A673 (cell line): ENCODE measurements at regions not wholly inside any gene's neighbourhood (a gene's known extent, or its start where the extent isn't known, plus 50 kb on each side); places are given as distances from the start of the nearest gene placed in this dataset.

Source experiments
- BruUV-seq: library from RNA; stranded (reverse); fragments of 400-500 nt; replicated peaks from 2 replicates; lab custom pipeline; 2021; lab: Mats Ljungman, UMichigan
- CTCF ChIA-PET: fragments of 300-600 bp; sonication (Branson Sonifier 250); formaldehyde crosslinking; loops from one replicate; lab custom pipeline; 2022; ENCODE audit warnings: antibody characterized with exemption; lab: Charles Lee
- POLR2A ChIA-PET: fragments of 300-600 bp; sonication (Branson Sonifier 250); formaldehyde crosslinking; loops from one replicate; lab custom pipeline; 2022; ENCODE audit warnings: antibody characterized with exemption; ENCODE audit not compliant: low non-redundant PET; lab: Charles Lee
- DNase-seq: peaks from one replicate; pipeline ENCODE4 v3.0.0-alpha.2; 2015; ENCODE audit warnings: low spot score
- H3K27ac ChIP-seq: fragments of 200-600 bp; sonication (generic); 2 replicates; pipeline ENCODE4 v1.5.1; 2016; ENCODE audit warnings: mixed run types, low read depth, mild to moderate bottlenecking, mixed read lengths, antibody characterized with exemption, low read length; ENCODE audit not compliant: poor library complexity, severe bottlenecking
- H3K27me3 ChIP-seq: fragments of 200-600 bp; sonication (generic); replicated peaks from 2 replicates; pipeline ENCODE4 v1.6.1; 2017; ENCODE audit warnings: mixed run types, low read depth, mild to moderate bottlenecking, mixed read lengths, antibody characterized with exemption, low read length; ENCODE audit not compliant: insufficient read depth, poor library complexity
- H3K36me3 ChIP-seq: fragments of 200-600 bp; sonication (generic); 2 replicates; pipeline ENCODE4 v1.6.1; 2016; ENCODE audit warnings: mixed run types, mild to moderate bottlenecking, mixed read lengths, antibody characterized with exemption, low read length; ENCODE audit not compliant: insufficient read depth, poor library complexity, severe bottlenecking
- H3K4me1 ChIP-seq: fragments of 200-600 bp; sonication (generic); 2 replicates; pipeline ENCODE4 v1.6.1; 2017; ENCODE audit warnings: mixed run types, mild to moderate bottlenecking, mixed read lengths, antibody characterized with exemption, low read length; ENCODE audit not compliant: insufficient read depth, poor library complexity, severe bottlenecking
- H3K4me3 ChIP-seq: fragments of 200-600 bp; sonication (generic); 2 replicates; pipeline ENCODE4 v1.5.1; 2016; ENCODE audit warnings: low read depth, mixed run types, mild to moderate bottlenecking, mixed read lengths, low read length; ENCODE audit not compliant: poor library complexity, severe bottlenecking
- H3K9me3 ChIP-seq: fragments of 200-600 bp; sonication (generic); 2 replicates; pipeline ENCODE4 v1.6.1; 2016; ENCODE audit warnings: mixed run types, low read depth, mild to moderate bottlenecking, mixed read lengths, antibody characterized with exemption, low read length; ENCODE audit not compliant: poor library complexity, severe bottlenecking
- CTCF ChIP-seq: fragments of 300-800, 200-600 bp; sonication (generic); conservative IDR thresholded peaks from 2 replicates; pipeline ENCODE4 v1.5.1; 2017; ENCODE audit warnings: low read depth, mild to moderate bottlenecking, antibody characterized with exemption, low read length, moderate library complexity, mixed read lengths
- EZH2 ChIP-seq: fragments of 200-600 bp; sonication (generic); IDR thresholded peaks from 2 replicates; pipeline ENCODE4 v1.6.1; 2017; ENCODE audit warnings: borderline replicate concordance, low read depth, mild to moderate bottlenecking, mixed read lengths, antibody characterized with exemption, low read length; ENCODE audit not compliant: poor library complexity, severe bottlenecking
- intact Hi-C: fragments of 100-400 bp; cut with micrococcal nuclease; formaldehyde crosslinking; loops from one replicate; pipeline ENCODE4 v1.10.0; 2022; ENCODE audit not compliant: unreplicated experiment

GRCh38 chr1:177799746-177800145 lies 170.1 kb downstream of the SEC16B start:
- no peak overlapping the region for H3K27ac ChIP-seq
- CTCF ChIA-PET = no interaction called here
- POLR2A ChIA-PET = no interaction called here
- H3K4me3 ChIP-seq = no peak overlapping the region
- intact Hi-C loops = no loop called here
- BruUV-seq = no TSS peak
- no peaks in the 10 kb centered on the region for H3K27me3 ChIP-seq
- TF ChIP-seq CTCF (no peak), EZH2 (no peak)
- DNase-seq = no peak
- H3K4me1 ChIP-seq = no peaks in the 10 kb centered on the region
- H3K9me3 ChIP-seq = no peaks in the 10 kb centered on the region
- no peaks in the 10 kb centered on the region for H3K36me3 ChIP-seq

GRCh38 chr1:177798614-177799013 lies 171.2 kb downstream of the SEC16B start:
- TF ChIP-seq EZH2 (no peak), CTCF (no peak)
- H3K27ac ChIP-seq = no peak overlapping the region
- no peak overlapping the region for H3K4me3 ChIP-seq
- H3K36me3 ChIP-seq = no peaks in the 10 kb centered on the region
- intact Hi-C loops = no loop called here
- no peaks in the 10 kb centered on the region for H3K27me3 ChIP-seq
- BruUV-seq = no TSS peak
- H3K4me1 ChIP-seq = peaks cover 5% of the 10 kb centered on the region
- no peaks in the 10 kb centered on the region for H3K9me3 ChIP-seq
- DNase-seq = no peak
- POLR2A ChIA-PET = no interaction called here
- CTCF ChIA-PET = no interaction called here

DNA sequence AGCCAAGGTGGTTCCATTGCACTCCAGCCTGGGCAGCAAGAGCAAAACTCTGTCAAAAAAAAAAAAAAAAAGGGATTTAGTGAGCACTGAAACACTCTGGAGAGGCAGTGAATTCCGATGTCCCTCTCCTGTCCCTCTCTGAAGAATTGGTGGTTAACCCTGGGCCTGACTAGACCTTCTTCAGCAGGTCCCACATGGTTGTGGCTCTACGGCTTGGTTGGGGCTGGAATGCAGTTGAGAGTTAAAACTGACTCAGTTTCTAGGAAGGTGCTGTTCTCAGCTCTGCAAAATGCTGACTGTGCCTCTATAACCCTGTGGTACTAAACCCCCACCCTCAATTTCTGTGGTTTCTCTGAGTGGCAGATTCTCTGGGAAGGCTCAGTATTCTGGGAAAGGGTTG lies 173.3 kb downstream of the SEC16B start:
- POLR2A ChIA-PET = no interaction called here
- intact Hi-C loops = no loop called here
- BruUV-seq = no TSS peak

DNA sequence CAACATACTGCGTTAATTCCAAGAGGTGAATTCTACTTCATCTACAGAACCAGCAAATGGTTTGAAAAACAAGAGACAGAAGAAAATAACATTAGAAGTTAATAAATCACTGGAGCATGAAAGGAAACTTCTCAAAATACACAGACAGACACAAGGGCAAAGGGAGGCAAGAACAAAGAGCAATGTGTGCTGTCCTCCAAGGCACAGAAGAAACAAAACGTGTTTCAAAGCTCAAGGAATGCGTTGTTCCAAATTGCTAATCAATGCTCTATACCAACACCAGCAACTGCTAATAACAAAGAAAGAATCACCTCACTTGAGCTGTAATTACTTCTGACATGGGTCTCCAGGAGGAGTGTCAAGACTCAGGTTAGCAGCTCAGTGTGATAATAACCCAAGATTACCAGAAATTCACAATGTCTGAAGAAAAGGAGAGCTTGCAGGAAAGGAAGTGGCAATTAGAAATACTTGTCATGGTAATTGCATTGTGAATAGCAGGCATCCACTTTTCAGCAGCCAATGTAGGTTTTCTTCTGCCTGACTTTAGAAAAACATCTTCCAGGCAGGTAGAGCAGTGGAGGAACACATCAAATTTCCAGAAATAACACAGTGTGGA lies 175.4 kb downstream of the SEC16B start:
- BruUV-seq = no TSS peak
- POLR2A ChIA-PET = no interaction called here
- CTCF ChIA-PET = no interaction called here
- Histone ChIP-seq H3K4me3 (no peak overlapping the region), H3K36me3 (no peaks in the 10 kb centered on the region), H3K9me3 (no peaks in the 10 kb centered on the region), H3K4me1 (peaks cover 5% of the 10 kb centered on the region), H3K27me3 (no peaks in the 10 kb centered on the region), H3K27ac (no peak overlapping the region)
- TF ChIP-seq CTCF = no peak
- TF ChIP-seq EZH2 = no peak
- intact Hi-C loops = no loop called here
- no peak for DNase-seq

More for the DNA sequence above, 173.3 kb downstream of the SEC16B start:
- no peak overlapping the region for H3K27ac ChIP-seq
- no peaks in the 10 kb centered on the region for H3K9me3 ChIP-seq
- CTCF ChIA-PET = no interaction called here
- no peaks in the 10 kb centered on the region for H3K36me3 ChIP-seq
- H3K4me1 ChIP-seq = peaks cover 5% of the 10 kb centered on the region
- no peak overlapping the region for H3K4me3 ChIP-seq
- no peak for TF ChIP-seq EZH2
- no peak for DNase-seq
- H3K27me3 ChIP-seq = no peaks in the 10 kb centered on the region
